A673 (cell line): ENCODE measurements at regions not wholly inside any gene's neighbourhood (a gene's known extent, or its start where the extent isn't known, plus 50 kb on each side); places are given as distances from the start of the nearest gene placed in this dataset.

Source experiments
- CTCF ChIP-seq: fragments of 300-800, 200-600 bp; sonication (generic); conservative IDR thresholded peaks from 2 replicates; pipeline ENCODE4 v1.5.1; 2017; ENCODE audit warnings: low read depth, mild to moderate bottlenecking, antibody characterized with exemption, low read length, moderate library complexity, mixed read lengths
- EZH2 ChIP-seq: fragments of 200-600 bp; sonication (generic); IDR thresholded peaks from 2 replicates; pipeline ENCODE4 v1.6.1; 2017; ENCODE audit warnings: borderline replicate concordance, low read depth, mild to moderate bottlenecking, mixed read lengths, antibody characterized with exemption, low read length; ENCODE audit not compliant: poor library complexity, severe bottlenecking

DNA sequence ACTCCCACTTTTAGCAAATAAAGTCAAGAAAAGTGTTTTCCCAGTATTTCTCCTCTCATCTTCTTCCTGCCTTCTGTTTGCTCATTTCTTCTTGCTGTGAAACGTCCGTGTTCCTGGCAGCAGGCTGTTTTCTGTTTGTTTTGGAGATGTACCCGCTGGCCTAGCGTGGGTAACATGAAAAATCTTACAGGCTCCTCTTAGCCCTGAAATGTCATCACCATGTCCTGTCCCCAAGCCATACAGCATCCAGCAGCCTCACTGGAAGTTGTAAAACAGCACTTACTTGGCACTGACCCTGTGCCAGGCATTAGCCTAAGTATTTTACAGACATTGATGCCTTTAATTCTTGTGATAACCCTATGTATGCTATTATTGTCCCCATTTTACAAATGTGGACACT lies 371.1 kb downstream of the FOXA2 start:
- no peak for TF ChIP-seq CTCF
- TF ChIP-seq EZH2 = no peak
